ENCODE measurements at regions not wholly inside any gene's neighbourhood (a gene's known extent, or its start where the extent isn't known, plus 50 kb on each side); places are given as distances from the start of the nearest gene placed in this dataset.
"Not testable (repeated sequence)": the region's sequence is repeated elsewhere in the genome, so short reads cannot be mapped to it uniquely, and the experiment has no call there.

DNA sequence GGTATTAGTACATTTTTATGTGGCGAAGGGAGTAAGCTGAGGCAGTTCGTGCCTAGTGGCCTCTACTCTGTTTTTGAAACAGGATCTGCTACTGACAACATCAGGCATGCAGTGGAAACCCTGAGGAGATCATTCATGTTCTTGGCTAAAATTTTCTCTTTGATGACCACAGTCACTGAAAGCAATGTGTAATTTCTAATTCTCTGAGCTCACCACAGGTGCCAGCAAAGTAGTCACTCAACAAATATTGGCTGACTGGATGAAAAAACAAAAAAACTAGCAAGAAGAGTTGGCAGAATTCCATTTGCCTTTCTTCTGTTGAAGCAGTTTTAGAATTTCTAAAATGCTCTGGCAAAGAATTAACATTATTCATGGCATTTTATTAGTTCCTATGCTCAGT, 176.5 kb upstream of the KCTD7 start:
- Histone ChIP-seq H3K27ac (no peak overlapping the region), H3K4me1 (ENCODE audit: control insufficient read depth in 1 of 2, low read depth in 2 of 2) (no peaks in the 10 kb centered on the region), H3K27me3 (replicated peaks; ENCODE audit: insufficient read depth) (no peaks in the 10 kb centered on the region), H3K36me3 (no peaks in the 10 kb centered on the region), H3K4me3 (no peak overlapping the region), H3K9me3 (no peaks in the 10 kb centered on the region)
- DNase-seq (ENCODE audit: low spot score) (no peak), ATAC-seq (ENCODE audit: insufficient number of reproducible peaks, low FRiP score, low read depth) (no peak)
- TF ChIP-seq, protein P1, sequence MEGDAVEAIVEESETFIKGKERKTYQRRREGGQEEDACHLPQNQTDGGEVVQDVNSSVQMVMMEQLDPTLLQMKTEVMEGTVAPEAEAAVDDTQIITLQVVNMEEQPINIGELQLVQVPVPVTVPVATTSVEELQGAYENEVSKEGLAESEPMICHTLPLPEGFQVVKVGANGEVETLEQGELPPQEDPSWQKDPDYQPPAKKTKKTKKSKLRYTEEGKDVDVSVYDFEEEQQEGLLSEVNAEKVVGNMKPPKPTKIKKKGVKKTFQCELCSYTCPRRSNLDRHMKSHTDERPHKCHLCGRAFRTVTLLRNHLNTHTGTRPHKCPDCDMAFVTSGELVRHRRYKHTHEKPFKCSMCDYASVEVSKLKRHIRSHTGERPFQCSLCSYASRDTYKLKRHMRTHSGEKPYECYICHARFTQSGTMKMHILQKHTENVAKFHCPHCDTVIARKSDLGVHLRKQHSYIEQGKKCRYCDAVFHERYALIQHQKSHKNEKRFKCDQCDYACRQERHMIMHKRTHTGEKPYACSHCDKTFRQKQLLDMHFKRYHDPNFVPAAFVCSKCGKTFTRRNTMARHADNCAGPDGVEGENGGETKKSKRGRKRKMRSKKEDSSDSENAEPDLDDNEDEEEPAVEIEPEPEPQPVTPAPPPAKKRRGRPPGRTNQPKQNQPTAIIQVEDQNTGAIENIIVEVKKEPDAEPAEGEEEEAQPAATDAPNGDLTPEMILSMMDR (IDR thresholded peaks at IDR 0.05), result no peak

DNA sequence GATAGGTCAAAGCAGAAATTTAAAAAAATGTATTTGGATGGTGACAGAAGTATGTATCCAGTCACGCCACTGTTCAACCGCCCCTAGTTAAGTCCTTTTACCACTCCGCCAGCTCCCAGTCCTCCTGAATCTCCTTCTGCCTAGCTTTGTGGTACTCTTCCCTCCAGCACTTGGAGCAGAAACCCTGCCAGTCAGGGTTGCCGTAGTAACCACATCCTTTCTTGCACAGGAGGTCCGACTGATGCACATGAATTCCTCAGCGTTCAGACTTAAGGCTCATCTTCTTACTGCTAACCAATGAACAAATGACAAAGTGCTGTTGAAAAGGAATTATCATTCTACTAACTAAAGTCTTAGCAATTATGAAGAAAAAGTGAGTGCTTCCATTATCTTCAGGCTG, 175.3 kb upstream of the KCTD7 start:
- DNase-seq (ENCODE audit: low spot score), result no peak
- Histone ChIP-seq H3K36me3 (no peaks in the 10 kb centered on the region), H3K4me1 (ENCODE audit: control insufficient read depth in 1 of 2, low read depth in 2 of 2) (no peaks in the 10 kb centered on the region), H3K27me3 (replicated peaks; ENCODE audit: insufficient read depth) (no peaks in the 10 kb centered on the region), H3K9me3 (no peaks in the 10 kb centered on the region), H3K4me3 (no peak overlapping the region), H3K27ac (no peak overlapping the region)
- ATAC-seq (ENCODE audit: insufficient number of reproducible peaks, low FRiP score, low read depth), result no peak
- TF ChIP-seq, protein P1 (IDR thresholded peaks at IDR 0.05), result no peak

DNA sequence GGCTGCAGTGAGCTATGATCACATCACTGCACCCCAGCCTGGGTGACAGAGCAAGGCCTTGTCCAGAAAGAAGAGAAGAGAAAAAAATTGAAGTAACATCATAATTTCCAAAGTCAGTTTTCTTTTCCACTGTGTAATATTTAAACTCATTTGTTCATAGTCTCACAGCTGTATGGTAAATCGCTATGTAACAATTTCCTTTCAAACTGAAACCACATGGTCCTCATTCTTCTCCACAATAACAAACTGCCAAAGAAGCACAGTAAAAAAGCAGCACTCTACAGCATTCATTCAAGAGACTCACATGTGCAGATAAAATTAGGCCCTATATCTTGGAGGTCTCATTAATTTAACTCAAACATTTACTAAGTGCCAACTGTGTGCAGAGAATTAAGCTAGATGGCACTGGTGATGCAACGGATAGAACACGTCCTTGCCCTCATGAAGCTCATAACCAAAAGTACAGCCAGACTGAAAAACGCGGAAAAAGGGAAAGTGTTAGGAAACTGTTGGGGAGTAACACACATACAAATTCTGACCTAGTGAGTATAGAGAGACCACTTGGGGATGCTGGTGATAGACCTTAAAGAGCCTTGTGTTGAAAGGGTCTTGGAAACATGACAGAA, 174.0 kb upstream of the KCTD7 start:
- no peaks in the 10 kb centered on the region for H3K27me3 ChIP-seq (replicated peaks; ENCODE audit: insufficient read depth)
- TF ChIP-seq, protein P1 (IDR thresholded peaks at IDR 0.05), result no peak
- no peak for DNase-seq (ENCODE audit: low spot score)

GRCh38 chr7:66455432-66455831, 173.2 kb upstream of the KCTD7 start:
- not testable (repeated sequence) for ATAC-seq (ENCODE audit: insufficient number of reproducible peaks, low FRiP score, low read depth); H3K4me3 ChIP-seq

More for the DNA sequence above, 174.0 kb upstream of the KCTD7 start:
- no peak overlapping the region for H3K27ac ChIP-seq
- H3K9me3 ChIP-seq, result no peaks in the 10 kb centered on the region
- ATAC-seq (ENCODE audit: insufficient number of reproducible peaks, low FRiP score, low read depth), result no peak
- H3K4me3 ChIP-seq, result no peak overlapping the region
- H3K36me3 ChIP-seq, result no peaks in the 10 kb centered on the region
- no peaks in the 10 kb centered on the region for H3K4me1 ChIP-seq (ENCODE audit: control insufficient read depth in 1 of 2, low read depth in 2 of 2)

DNA sequence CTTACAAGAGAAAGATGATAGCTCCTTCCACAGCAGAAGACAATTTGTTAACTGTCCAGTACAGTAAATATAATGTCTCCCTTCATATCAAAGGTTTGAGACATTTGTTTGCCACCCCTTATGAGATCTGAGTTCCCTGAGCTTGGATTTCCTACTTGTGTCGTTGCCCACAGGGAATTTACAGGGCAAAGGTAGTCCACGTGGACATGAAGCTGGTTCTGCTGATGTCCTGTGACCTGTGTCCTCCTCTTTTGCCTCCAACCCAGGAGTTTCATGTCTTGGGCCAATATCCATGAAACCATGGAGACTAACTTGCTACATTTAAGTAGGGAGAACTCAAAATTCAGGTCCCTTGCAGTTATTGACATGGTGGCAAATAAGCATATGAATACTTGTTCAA, 172.2 kb upstream of the KCTD7 start:
- DNase-seq (ENCODE audit: low spot score); H3K27ac ChIP-seq; ATAC-seq (ENCODE audit: insufficient number of reproducible peaks, low FRiP score, low read depth); H3K4me3 ChIP-seq; H3K27me3 ChIP-seq (replicated peaks; ENCODE audit: insufficient read depth); H3K9me3 ChIP-seq; H3K4me1 ChIP-seq (ENCODE audit: control insufficient read depth in 1 of 2, low read depth in 2 of 2); H3K36me3 ChIP-seq: not testable (repeated sequence)

More at GRCh38 chr7:66455432-66455831, 173.2 kb upstream of the KCTD7 start:
- H3K4me1 ChIP-seq (ENCODE audit: control insufficient read depth in 1 of 2, low read depth in 2 of 2); H3K27ac ChIP-seq; H3K9me3 ChIP-seq; H3K27me3 ChIP-seq (replicated peaks; ENCODE audit: insufficient read depth); DNase-seq (ENCODE audit: low spot score); H3K36me3 ChIP-seq: not testable (repeated sequence)

- ATAC-seq (ENCODE audit: insufficient number of reproducible peaks, low FRiP score, low read depth); H3K4me3 ChIP-seq; H3K36me3 ChIP-seq; H3K27ac ChIP-seq; DNase-seq (ENCODE audit: low spot score); H3K4me1 ChIP-seq (ENCODE audit: control insufficient read depth in 1 of 2, low read depth in 2 of 2); H3K27me3 ChIP-seq (replicated peaks; ENCODE audit: insufficient read depth); H3K9me3 ChIP-seq: not testable (repeated sequence)
Observed at GRCh38 chr7:66458991-66459390, 169.7 kb upstream of the KCTD7 start.

- not testable (repeated sequence) for H3K9me3 ChIP-seq; H3K27ac ChIP-seq; H3K27me3 ChIP-seq (replicated peaks; ENCODE audit: insufficient read depth); H3K36me3 ChIP-seq; H3K4me3 ChIP-seq; ATAC-seq (ENCODE audit: insufficient number of reproducible peaks, low FRiP score, low read depth); H3K4me1 ChIP-seq (ENCODE audit: control insufficient read depth in 1 of 2, low read depth in 2 of 2); DNase-seq (ENCODE audit: low spot score)
Observed at GRCh38 chr7:66459783-66460413, 168.8 kb upstream of the KCTD7 start.

All from thoracic aorta (tissue), 2 donors.